DOHH2 (cell line): ENCODE measurements at regions not wholly inside any gene's neighbourhood (a gene's known extent, or its start where the extent isn't known, plus 50 kb on each side); places are given as distances from the start of the nearest gene placed in this dataset.

Experiments used
- CTCF ChIP-seq: fragments of 200-600 bp; sonication (generic); IDR thresholded peaks from one replicate; pipeline ENCODE4 v1.5.1; 2014; ENCODE audit warnings: antibody characterized with exemption, mild to moderate bottlenecking, low read depth, low read length; ENCODE audit not compliant: poor library complexity, severe bottlenecking
- EZH2phosphoT487 ChIP-seq: fragments of 200-600 bp; sonication (generic); IDR thresholded peaks from 2 replicates; pipeline ENCODE4 v1.6.1; 2017; ENCODE audit warnings: borderline replicate concordance, mild to moderate bottlenecking, antibody characterized with exemption, low read length, moderate library complexity, mixed read lengths

GRCh38 chr7:136389933-136390332 is 412.8 kb upstream of the MTPN start:
- TF ChIP-seq EZH2phosphoT487, result no peak
- no peak for TF ChIP-seq CTCF
